ENCODE measurements at regions not wholly inside any gene's neighbourhood (a gene's known extent, or its start where the extent isn't known, plus 50 kb on each side); places are given as distances from the start of the nearest gene placed in this dataset.
"Not testable (repeated sequence)": the region's sequence is repeated elsewhere in the genome, so short reads cannot be mapped to it uniquely, and the experiment has no call there.

DNA sequence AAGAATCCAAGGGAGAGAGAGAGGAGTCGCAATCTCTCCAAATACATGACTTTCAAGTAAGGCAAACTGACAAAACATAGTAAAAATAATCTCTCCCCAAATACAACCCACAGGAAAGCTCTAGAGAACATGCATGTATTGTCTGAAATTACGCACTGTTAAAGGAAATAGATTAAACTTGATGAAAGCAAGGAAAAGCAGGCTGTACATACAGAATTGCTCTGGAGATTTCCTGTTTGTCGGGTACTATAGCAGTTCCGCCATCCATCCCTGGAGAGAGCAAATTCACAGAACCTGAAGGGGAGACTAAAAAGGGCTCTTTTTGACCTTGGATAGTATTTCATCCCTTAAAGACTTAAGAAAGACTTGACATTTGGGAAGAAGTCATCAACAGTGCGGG, 170.2 kb upstream of the BET1 start:
- DNase-seq (ENCODE audit: low read depth) = no peak

DNA sequence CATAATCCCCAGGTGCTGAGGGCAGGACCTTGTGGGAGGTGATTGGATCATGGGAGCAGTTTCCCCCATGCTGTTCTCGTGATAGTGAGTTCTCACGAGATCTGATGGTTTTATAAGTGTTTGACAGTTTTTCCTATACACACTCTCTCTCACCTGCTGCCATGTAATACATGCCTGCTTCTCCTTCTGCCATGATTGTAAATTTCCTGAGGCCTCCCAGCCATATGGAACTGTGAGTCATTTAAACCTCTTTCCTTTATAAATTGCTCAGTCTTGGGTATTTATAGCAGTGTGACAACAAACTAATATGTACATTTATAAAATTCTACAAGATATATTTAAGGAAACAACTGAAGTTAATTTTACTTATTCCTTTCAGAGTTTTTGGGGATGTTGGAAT, 170.8 kb upstream of the BET1 start:
- DNase-seq (ENCODE audit: low read depth) = no peak

DNA sequence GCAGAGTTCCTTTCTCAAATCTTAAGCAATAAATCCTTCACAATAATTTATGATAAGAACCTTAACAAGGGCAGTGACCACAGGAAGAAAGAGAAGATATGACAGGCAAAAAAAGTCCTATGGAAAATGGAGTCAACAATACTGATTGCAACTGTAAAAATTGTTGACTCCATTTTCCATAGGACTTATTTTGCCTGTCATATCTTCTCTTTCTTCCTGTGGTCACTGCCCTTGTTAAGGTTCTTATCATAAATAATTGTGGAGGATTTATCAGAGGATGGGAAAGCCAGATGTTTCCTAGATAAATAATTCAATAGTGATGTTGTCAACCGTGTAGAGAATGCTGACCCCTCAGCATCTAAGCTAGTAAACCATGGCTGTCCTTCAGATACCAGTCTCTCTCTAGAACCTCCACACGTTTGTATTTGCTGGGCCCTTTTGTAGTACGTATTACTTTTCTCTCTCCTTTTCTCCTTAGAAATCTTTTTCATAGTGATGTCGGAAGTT, 172.6 kb upstream of the BET1 start:
- DNase-seq (ENCODE audit: low read depth) = no peak

DNA sequence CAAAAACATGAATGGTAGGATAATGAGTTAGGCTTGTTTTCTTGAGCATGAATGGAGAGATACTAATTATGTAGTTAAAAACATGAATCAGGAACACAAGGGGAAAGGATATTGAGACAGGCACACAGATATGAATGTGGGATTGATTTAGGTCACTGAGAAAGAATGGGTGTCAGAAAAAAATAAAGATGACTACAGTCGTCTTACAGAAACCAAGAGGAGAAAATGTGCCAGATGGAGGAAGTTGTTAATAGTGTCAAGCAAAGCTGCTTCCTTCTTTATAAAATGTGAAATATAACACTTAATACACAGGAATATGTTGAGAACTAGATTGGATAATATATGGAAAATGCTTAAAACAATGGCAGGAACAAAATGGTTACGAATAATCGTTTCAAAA, 173.3 kb upstream of the BET1 start:
- DNase-seq (ENCODE audit: low read depth) = no peak

DNA sequence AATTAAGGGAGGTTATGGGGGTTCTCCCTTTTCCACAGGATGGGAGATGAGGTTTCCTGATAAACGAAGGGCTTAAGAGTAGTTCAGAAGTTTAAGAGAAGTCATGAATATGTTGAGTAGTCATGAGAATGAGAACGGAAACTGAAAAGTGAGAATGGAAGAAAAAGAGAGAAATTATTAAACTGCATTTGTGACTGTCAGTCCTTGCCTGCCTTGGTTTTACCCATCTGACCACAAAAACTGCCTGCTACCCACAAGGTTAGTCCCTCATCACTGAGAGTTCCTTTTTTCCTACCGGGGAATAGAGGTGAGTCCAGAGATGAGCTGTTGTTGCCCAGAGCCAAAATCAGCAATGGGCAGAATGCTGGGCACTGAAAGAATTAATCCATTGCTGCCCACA, 174.1 kb upstream of the BET1 start:
- no peak for DNase-seq (ENCODE audit: low read depth)

DNA sequence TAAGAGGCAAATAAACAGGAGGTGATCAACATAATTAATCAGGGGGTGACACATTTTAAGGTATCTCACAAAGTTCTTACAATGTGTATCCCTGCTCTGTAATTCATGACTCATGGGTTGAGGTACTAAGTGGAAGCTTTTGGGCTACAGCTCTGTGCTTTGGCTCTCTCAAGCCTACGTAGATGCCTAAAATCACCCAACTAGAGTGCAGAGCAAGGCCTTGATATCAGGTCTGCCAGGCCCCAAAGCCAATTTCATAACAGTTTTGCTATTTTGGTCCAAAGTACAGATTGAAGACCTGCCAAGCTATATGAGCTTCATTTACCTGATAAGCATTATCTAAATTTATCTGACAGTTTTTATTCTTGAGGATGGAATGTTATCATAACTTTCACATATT, 175.3 kb upstream of the BET1 start:
- DNase-seq (ENCODE audit: low read depth) = no peak

DNA sequence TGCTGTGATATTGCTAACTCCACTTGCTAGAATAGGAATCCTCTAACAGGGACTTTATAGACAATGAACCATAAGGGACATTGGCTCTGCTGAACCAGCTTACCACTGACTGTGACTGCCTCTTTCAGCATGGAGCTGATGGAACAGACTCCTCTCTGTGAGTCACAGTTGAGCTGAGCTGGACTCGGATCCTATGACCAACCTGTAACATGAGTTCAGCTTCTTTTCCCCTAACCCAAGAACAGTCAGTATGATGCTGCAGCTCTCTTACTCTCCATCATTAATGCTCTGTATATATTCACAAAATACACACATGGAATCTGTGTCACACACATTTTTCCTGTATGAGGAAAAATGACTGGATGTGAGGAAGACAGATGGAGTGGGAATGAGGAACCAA, 177.9 kb upstream of the BET1 start:
- peak; percentile 96 for DNase-seq (ENCODE audit: low read depth)

DNA sequence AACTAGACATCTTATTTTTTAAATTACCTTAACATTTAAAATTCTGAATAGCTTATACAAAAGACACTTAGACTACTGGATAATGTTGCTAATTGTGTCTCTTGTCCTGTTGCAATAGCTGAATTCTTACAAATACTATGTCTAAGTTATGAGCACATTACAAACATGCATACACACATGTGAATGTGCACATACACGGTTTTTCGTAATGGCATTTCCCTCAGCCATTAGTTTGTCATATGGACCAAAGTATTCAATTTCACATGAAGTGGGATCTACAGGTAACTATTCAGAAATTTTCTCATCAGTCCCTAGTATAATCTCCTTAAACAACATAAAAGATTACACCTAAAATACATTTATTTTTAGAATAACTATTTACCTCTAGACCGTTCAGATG, 178.6 kb upstream of the BET1 start:
- peak; percentile 27 for DNase-seq (ENCODE audit: low read depth)

DNA sequence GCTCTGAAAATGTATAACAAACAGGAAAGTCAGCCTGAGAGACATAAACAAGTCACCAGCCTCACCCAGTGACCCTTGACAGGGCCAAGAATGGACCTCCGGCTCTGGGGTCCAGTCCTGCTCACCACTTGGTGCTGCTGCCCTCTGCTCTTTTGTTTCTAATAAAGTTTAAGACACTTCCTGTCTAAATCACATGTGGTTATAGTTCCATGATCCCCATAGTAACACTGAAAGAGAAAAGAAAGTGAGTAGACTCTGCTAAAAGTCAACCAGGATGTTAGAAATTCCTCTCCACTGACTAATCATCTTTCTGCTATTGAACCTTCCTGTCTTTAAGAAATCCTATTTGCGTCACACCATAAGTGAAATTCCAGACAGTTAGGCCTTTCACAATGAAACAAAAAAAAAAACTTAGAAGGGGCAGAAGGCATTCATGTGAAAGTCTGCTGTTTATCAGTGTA, 179.2 kb upstream of the BET1 start:
- DNase-seq (ENCODE audit: low read depth) = peak; percentile 99

DNA sequence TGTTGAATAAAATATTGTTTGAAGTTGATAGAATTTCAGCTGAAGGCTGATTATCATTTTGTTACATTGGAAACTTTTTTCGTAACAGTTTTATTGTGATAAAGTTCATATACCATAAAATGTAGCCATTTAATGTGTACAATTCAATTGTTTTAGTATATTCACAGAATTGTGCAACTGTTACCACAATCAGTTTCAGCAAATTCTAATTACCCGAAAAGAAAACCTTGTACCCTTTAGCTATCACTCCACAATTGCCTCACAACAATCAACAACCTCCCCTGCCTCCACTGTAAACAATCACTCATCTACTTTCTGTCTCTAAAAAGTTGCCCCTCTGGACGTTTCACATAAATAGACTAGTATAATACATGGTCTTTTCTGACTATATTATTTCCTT, 179.7 kb upstream of the BET1 start:
- peak; percentile 37 for DNase-seq (ENCODE audit: low read depth)

DNA sequence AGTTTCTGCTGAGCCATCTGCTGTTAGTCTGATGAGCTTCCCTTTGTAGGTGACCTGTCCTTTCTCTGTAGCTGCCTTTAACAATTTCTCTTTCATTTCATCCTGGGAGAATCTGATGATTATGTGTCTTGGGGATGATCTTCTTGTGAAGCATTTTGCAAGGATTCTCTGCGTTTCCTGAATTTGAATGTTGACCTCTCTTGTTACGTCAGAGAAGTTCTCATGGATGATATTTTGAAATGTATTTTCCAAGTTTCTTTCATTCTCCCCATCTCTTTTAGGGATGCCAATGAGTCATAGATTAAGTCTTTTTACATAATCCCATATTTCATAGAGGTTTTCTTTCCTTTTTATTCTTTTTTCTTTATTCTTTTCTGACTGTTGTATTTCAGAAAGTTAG, 184.2 kb upstream of the BET1 start:
- DNase-seq (ENCODE audit: low read depth) = peak; percentile 82

DNA sequence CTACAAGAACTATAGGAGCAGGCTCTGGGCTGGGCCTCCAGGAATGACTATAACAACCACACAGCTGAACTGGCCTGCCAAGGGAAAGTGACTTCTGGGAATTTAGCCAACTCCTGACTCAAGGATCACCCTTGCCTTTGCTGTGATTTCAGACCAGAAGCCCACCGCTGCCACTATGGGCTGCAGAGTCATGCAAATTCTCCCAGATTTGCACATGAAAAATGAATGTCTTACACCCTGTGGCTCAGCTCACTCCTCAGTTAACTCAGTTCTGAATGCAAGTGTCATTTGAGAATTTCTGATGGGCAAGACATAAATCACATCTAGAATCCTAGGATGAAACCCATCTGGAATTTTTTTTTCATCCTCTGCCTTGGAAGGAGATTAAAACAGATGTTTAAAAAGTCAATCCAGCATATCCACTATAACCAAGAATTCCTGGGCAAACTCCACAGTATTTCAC, 186.5 kb upstream of the BET1 start:
- peak; percentile 95 for DNase-seq (ENCODE audit: low read depth)

DNA sequence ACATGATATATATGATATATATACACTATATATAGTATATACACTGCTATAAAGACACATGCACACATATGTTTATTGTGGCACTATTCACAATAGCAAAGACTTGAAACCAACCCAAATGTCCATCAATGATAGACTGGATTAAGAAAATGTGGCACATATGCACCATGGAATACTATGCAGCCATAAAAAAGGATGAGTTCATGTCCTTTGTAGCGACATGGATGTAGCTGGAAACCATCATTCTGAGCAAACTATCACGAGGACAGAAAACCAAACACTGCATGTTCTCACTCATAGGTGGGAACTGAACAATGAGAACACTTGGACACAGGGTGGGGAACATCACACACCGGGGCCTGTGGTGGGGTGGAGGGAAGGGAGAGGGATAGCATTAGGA, 190.3 kb upstream of the BET1 start:
- not testable (repeated sequence) for DNase-seq (ENCODE audit: low read depth)

DNA sequence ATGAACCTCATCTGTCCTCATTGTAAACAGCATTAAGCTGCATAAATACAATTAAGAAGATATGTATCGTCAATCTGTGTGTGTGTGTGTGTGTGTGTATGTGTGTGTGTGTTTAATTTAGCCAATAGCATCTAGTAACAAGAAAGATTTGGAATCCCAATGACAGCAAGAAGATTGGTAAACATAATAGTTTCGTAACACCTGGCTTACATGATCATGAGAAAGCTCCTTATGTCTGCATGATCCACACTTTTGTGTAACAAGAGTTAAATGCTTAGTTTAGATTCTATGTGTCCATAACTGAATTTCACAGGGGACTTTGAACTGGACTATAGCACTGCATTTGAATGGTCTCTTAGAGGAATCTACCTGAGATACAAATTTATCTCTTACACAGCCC, 191.0 kb upstream of the BET1 start:
- peak; percentile 54 for DNase-seq (ENCODE audit: low read depth)

DNA sequence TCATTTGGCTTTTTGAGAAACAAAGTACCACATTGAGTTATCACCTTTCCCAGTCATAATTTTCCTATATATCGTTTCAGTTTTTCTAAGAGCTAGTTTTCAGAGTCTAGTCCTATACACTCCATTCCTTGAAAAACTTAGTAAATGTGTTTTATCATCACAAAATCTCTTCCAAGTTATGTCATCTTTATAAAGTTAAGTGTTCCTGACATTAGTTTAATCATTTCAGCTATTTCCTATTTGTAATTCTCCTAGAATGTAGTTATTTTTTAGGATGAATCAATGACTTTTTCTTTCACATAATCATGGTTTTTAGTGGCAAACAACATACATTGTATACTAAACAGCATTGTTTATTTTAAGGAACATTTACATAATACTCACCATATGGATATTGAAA, 191.7 kb upstream of the BET1 start:
- DNase-seq (ENCODE audit: low read depth) = peak; percentile 15

DNA sequence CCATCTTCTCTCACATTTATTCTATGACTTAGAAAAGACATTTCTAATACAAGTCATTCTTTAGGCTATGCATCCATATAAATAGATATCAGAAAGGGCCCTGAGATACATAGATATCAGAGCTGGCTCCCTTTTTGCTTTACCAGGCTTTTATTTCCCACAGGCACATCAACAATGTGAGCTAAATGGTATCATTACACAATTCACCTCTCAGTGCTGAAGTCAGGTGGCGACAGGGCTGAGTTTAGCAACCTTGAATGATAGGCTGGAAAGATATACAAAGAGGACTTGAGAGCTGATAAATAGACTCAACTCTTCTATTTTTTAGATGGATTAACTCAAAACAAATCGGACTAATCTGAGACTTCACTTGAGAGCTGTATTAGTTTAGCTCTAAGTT, 189.2 kb upstream of the COL1A2 start:
- peak; percentile 76 for DNase-seq (ENCODE audit: low read depth)

DNA sequence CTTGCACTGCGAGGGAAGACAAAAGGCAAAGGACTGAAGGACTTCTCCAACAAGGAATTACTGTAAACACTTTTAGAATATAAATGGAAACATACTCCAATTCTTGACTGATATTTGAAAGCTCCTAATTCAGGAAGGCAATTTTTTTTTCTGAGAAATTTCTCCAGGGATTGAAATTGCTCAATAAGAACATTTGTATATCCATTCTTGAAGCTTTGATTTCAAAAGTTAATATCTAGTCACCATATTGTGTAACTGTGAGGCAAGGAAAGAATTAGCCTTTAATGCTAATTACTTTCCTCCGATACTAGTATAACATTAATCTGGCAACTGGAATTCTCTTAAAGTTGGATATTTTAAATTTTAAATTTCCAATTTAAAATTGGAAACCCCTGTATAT, 188.4 kb upstream of the COL1A2 start:
- peak; percentile 56 for DNase-seq (ENCODE audit: low read depth)

DNA sequence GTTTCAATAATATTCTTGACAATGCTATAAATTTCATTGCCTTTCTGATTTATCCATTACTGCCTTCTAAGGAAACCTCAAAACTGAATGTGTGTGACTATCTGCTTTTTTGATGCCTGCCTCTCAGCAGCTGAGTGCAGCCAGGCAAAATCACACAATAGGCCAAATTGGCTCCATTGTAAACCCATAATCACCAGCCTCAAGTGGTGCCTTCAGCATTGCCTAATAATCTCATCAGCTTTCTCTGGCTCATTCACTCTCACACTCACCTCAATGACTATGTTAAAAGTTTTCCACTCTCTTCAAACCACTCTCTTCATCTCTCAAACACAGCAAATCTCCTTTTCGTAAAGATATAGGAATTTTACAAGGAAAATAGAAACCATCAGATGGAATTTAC, 182.5 kb upstream of the COL1A2 start:
- DNase-seq (ENCODE audit: low read depth) = no peak

DNA sequence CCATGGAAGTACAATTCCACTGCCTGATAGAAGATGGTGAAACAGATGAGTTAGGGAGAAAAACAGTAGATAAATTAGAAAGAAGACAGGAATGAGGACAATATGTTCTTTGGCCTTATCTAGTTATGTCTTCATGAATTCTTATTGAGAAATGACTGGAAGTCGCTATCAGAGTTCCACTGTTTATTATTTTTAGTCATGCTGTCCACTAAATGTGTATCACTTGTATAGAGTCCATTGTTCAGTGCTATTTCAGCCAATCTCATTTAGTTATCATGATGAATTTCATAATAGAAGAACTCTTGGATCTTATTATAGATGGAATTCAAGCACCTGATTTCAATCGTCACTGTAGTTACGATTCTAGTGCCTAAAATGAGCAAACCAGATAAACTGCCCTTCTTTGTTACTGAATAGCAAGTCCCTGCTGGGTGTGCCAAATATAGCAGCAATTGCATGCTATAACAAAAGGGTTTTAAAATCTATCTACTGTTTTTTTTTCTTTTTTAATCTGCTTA, 177.7 kb upstream of the COL1A2 start:
- DNase-seq (ENCODE audit: low read depth) = peak; percentile 77

DNA sequence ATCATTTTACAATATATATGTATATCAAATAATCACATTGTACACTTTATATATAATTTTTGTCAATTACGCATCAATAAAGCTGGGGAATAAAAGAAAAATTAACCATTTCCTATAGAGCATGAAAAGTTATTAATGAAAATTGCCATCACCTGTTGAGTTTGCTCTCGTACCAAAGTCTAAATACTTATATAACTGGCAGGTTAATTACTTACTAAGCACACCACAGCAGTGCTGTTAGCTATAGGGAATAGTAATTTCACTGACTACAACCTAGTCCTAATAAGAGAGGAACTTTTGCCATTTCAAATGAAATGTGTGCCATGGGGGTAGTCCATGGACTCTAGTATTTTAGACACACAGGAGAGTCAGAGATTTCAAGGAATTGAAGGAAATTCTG, 176.9 kb upstream of the COL1A2 start:
- DNase-seq (ENCODE audit: low read depth) = no peak

DNA sequence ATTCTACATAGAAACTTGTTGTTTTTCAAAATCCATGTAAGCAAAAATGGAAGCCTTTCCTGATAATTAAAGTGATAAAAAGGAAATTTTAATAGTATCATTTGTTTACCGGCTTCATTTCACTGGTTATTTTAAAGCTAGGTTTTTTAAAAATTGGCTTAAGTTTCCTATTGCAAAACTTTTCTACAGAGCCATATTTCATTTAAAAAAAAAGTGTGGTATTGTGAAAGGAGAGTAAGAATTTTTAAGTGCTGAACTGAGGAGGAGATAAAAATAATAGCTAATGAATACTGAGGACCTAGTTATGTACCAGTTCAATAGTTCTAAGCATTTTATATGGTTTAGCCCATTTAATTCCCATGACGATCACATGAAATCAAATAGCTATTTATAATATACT, 172.2 kb upstream of the COL1A2 start:
- DNase-seq (ENCODE audit: low read depth) = peak; percentile 39

DNA sequence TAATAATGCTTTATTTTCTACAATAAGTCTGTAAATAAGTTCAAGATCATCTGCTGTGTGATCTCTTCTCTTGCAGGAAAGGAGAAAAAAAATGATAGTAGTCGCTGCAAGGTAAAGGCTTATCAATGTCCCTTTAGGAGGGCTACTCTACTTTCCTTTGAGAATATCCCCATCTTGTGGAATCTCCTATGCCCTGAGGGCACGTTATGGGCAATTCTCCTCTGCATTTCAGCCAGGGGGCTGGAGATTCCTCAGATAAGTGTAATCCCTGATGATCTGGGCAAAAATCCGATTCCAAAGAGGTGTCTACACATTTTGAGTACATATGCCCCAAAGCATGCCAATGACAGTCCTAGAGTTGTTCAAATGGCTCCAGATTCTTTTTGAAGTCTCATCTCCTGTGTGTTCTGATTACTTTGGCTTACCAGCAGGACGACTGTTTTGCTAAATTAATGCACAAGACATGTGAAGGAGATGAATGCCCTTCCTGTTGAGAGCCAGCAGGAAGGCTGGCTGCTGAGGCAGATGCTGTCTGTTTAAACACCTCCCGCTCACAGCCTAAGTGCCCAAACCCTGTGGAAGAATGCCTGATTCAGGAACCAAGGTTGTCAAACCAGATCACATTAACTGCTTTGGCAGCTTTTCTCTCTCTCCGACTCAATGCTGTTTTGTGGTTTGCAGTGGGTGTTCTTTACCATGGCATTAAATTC, 171.2 kb upstream of the COL1A2 start:
- peak; percentile 69 for DNase-seq (ENCODE audit: low read depth)

DNA sequence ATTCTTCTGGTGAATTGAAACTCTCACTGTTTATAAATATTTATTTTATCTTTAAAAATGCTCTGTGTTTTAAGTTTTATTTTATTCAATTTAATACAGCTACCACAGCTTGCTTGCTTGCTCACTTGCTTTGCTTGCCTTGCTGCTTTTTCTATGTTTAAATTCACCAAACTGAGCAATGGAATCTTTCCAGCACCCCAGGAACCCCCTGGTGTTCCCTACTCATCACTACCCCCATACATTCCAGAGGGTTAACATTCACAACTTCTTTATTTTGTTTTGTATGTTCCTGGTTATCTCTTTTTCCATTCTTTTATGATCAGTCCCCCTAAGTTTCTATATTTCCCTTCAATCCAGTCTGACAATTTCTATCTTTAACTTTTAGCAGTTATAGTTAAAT, 166.5 kb upstream of the COL1A2 start:
- DNase-seq (ENCODE audit: low read depth) = no peak

DNA sequence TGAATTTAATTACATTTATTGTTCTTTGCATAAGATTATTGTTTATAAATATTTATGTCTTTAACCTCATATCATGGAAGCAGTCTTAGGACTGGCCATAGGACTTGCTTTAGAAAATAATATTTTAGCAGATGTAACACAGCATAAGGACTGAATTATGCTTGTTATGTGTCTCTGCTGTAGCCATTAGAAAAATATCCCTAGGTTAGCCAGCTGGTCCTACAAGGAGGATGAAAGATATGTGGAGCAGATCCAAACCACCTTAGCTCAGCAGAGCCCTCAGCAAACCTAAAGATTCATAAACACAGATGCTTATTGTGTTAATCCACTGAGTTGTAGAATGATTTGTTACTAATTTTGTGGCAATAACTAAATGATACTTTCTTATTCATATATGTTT, 166.0 kb upstream of the COL1A2 start:
- peak; percentile 23 for DNase-seq (ENCODE audit: low read depth)
